Mesothelial cell of epicardium (in vitro differentiated cells): ENCODE measurements at regions not wholly inside any gene's neighbourhood (a gene's known extent, or its start where the extent isn't known, plus 50 kb on each side); places are given as distances from the start of the nearest gene placed in this dataset.

ENCODE experiments used
- DNase-seq, 2 experiments: peaks; one replicate each; pipeline ENCODE4 v3.0.0; 2021; ENCODE audit warnings: low spot score in 2 of 2; ENCODE audit not compliant: unreplicated experiment in 2 of 2
- H3K27ac Mint-ChIP-seq: 2 replicates; pipeline ENCODE4 v1.8.0; 2021; ENCODE audit warnings: mixed read lengths
- H3K27me3 Mint-ChIP-seq: 2 replicates; pipeline ENCODE4 v1.8.0; 2021; ENCODE audit warnings: low read depth, mixed read lengths
- H3K36me3 Mint-ChIP-seq: 2 replicates; pipeline ENCODE4 v1.8.0; 2021; ENCODE audit warnings: mixed read lengths
- H3K4me1 Mint-ChIP-seq: 2 replicates; pipeline ENCODE4 v1.8.0; 2021; ENCODE audit warnings: mixed read lengths
- H3K4me3 Mint-ChIP-seq: 2 replicates; pipeline ENCODE4 v1.8.0; 2021; ENCODE audit warnings: mild to moderate bottlenecking, moderate library complexity, mixed read lengths
- H3K9me3 Mint-ChIP-seq: 2 replicates; pipeline ENCODE4 v1.8.0; 2021; ENCODE audit warnings: mixed read lengths
- CTCF ChIP-seq: fragments of 200-600 bp; sonication (generic); IDR thresholded peaks from one replicate; pipeline ENCODE4 v1.5.0; 2021; ENCODE audit warnings: antibody characterized with exemption; ENCODE audit not compliant: unreplicated experiment

GRCh38 chr13:33744589-33745369 lies 73.2 kb upstream of the RFC3 start:
- H3K27me3 Mint-ChIP-seq: no peaks in the 10 kb centered on the region
- H3K36me3 Mint-ChIP-seq: no peaks in the 10 kb centered on the region
- H3K9me3 Mint-ChIP-seq: peaks cover 4% of the 10 kb centered on the region
- H3K27ac Mint-ChIP-seq: no peak overlapping the region
- DNase-seq: no peak
- no peak overlapping the region for H3K4me3 Mint-ChIP-seq
- no peak for TF ChIP-seq CTCF
- peaks cover 4% of the 10 kb centered on the region for H3K4me1 Mint-ChIP-seq

- no peak for DNase-seq
- peaks cover 4% of the 10 kb centered on the region for H3K9me3 Mint-ChIP-seq
- no peaks in the 10 kb centered on the region for H3K36me3 Mint-ChIP-seq
- H3K27ac Mint-ChIP-seq: no peak overlapping the region
- peaks cover 4% of the 10 kb centered on the region for H3K4me1 Mint-ChIP-seq
- no peaks in the 10 kb centered on the region for H3K27me3 Mint-ChIP-seq
- no peak for TF ChIP-seq CTCF
- no peak overlapping the region for H3K4me3 Mint-ChIP-seq
Measured at GRCh38 chr13:33745370-33746324, 72.3 kb upstream of the RFC3 start.

- Mint-ChIP-seq H3K27ac (no peak overlapping the region), H3K36me3 (no peaks in the 10 kb centered on the region), H3K9me3 (peaks cover 1% of the 10 kb centered on the region), H3K4me3 (no peak overlapping the region), H3K4me1 (peaks cover 4% of the 10 kb centered on the region), H3K27me3 (no peaks in the 10 kb centered on the region)
- DNase-seq: no peak
- no peak for TF ChIP-seq CTCF
Measured at GRCh38 chr13:33746867-33747266, 71.1 kb upstream of the RFC3 start.

- Mint-ChIP-seq H3K4me1 (peaks cover 6% of the 10 kb centered on the region), H3K27ac (no peak overlapping the region), H3K27me3 (no peaks in the 10 kb centered on the region), H3K36me3 (no peaks in the 10 kb centered on the region), H3K4me3 (no peak overlapping the region), H3K9me3 (no peaks in the 10 kb centered on the region)
- no peak for DNase-seq
- TF ChIP-seq CTCF: no peak
Measured at GRCh38 chr13:33751151-33751550, 66.8 kb upstream of the RFC3 start.

GRCh38 chr13:33752094-33752493 lies 65.9 kb upstream of the RFC3 start:
- H3K9me3 Mint-ChIP-seq: no peaks in the 10 kb centered on the region
- no peak overlapping the region for H3K4me3 Mint-ChIP-seq
- no peak for DNase-seq
- no peak overlapping the region for H3K27ac Mint-ChIP-seq
- H3K36me3 Mint-ChIP-seq: no peaks in the 10 kb centered on the region
- peaks cover 6% of the 10 kb centered on the region for H3K4me1 Mint-ChIP-seq
- no peaks in the 10 kb centered on the region for H3K27me3 Mint-ChIP-seq
- no peak for TF ChIP-seq CTCF
